AG09309 (cell line): ENCODE measurements at regions not wholly inside any gene's neighbourhood (a gene's known extent, or its start where the extent isn't known, plus 50 kb on each side); places are given as distances from the start of the nearest gene placed in this dataset.

Source experiments
- DNase-seq: peaks from one replicate; pipeline ENCODE4 v3.0.0-alpha.2; 2010; ENCODE audit warnings: low read depth
- H3K4me3 ChIP-seq: 2 replicates; pipeline ENCODE4 v1.5.1; 2011; ENCODE audit warnings: mild to moderate bottlenecking, low read depth, low read length, moderate library complexity; ENCODE audit not compliant: control insufficient read depth
- TF ChIP-seq, protein P1 (sequence below): IDR thresholded peaks from 2 replicates; pipeline ENCODE4 v1.5.1; 2011; ENCODE audit warnings: mild to moderate bottlenecking, low read depth, low read length, inconsistent platforms; ENCODE audit not compliant: insufficient read depth, control insufficient read depth; ENCODE audit errors: missing control alignments

DNA sequence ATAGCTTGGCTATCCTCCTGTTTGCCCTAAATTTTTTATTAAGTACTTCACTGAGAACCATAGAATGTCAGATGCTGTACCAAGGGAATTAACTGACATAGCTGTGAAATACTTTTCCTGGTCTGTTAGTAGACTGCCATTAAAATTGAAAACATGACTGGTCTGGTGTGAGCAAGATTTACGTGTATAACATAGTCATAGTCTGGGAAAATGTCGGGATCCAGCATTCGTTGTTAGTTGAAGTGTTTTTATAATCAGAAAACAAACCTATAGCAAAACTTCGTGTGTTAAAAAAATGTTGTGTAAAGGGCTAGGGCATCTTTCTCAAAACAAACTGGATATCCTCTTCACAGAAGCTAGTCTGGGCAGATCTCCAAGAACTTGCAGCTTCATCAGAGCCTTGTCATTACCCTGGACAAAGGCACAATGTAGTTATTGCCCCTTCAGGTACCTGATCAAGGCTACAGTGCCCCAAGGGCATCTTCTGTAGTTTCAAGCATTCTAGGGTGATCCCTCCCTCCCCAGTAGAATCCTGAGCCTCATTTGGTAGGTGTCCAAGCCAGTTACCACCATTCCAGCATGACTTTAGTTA lies 454.2 kb upstream of the SGCD start:
- no peak for DNase-seq
- no peak overlapping the region for H3K4me3 ChIP-seq

DNA sequence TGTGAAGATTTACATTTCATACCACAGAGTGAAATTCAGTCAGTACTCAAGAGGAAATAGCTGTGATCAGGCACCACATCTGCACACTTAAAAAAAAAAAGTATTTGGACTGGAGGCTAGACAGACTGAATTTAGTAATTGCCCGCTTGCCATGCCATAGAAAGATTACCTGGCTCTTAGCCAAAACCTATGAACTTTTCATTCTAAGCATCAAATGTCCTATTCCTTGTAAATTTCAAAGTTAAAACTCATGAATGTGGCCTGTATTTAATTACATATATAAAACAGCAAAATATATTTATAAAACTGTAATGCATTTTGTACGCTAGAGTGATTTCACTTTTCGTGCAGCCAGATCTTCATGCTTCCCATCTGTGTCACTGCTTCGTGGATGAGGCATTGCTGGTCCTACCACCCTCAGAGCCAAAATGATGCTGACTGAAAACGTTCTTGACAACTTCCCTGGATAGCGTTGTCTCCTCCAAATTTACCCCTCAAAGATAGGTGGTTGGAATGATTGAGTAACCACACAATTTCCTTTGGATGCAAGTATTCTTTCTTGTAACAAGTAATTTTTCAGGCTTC lies 447.9 kb upstream of the SGCD start:
- no peak overlapping the region for H3K4me3 ChIP-seq
- TF ChIP-seq, protein P1, sequence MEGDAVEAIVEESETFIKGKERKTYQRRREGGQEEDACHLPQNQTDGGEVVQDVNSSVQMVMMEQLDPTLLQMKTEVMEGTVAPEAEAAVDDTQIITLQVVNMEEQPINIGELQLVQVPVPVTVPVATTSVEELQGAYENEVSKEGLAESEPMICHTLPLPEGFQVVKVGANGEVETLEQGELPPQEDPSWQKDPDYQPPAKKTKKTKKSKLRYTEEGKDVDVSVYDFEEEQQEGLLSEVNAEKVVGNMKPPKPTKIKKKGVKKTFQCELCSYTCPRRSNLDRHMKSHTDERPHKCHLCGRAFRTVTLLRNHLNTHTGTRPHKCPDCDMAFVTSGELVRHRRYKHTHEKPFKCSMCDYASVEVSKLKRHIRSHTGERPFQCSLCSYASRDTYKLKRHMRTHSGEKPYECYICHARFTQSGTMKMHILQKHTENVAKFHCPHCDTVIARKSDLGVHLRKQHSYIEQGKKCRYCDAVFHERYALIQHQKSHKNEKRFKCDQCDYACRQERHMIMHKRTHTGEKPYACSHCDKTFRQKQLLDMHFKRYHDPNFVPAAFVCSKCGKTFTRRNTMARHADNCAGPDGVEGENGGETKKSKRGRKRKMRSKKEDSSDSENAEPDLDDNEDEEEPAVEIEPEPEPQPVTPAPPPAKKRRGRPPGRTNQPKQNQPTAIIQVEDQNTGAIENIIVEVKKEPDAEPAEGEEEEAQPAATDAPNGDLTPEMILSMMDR = no peak
- peak; percentile 41 for DNase-seq

More for the DNA sequence above, 454.2 kb upstream of the SGCD start:
- TF ChIP-seq, protein P1 = no peak

DNA sequence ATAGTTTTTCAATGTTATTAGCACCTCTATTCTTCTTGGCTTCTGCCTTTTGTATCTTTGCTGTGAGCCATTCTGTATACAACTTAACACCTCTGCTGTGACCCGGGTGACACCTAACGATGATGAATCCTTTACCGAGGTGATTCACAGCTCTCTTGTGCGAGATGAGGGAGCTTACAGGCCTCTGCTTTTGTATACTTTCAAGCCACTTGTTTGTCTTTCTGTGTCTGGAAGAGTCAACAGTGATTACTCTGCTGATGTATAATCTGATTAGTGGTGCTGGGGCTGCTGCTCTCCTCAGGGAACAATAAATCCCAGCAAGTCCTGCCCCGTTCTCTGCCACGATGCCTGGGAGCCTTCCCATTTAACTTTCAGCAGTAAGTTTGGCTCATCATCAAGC lies 442.9 kb upstream of the SGCD start:
- no peak overlapping the region for H3K4me3 ChIP-seq
- TF ChIP-seq, protein P1 = no peak
- DNase-seq = no peak

DNA sequence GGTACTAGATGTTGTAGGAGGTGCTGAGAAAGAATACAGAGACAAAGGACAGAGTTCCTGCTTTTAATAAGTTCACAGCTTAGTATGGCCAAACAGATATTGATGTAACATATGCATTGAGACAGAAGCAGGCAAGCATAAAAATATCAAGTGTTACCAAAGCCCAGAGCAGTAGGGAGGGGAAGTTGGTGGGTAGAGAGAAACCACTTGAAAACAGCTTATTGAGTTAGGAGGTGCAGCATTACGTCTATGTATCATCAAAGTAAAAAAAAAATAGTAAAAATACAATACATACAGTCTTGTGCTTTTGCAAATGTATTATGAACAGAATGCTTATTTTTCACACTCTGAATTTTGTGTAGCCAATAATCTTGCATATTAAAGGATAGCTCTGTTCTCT lies 441.8 kb upstream of the SGCD start:
- H3K4me3 ChIP-seq = no peak overlapping the region
- TF ChIP-seq, protein P1 = no peak
- no peak for DNase-seq

DNA sequence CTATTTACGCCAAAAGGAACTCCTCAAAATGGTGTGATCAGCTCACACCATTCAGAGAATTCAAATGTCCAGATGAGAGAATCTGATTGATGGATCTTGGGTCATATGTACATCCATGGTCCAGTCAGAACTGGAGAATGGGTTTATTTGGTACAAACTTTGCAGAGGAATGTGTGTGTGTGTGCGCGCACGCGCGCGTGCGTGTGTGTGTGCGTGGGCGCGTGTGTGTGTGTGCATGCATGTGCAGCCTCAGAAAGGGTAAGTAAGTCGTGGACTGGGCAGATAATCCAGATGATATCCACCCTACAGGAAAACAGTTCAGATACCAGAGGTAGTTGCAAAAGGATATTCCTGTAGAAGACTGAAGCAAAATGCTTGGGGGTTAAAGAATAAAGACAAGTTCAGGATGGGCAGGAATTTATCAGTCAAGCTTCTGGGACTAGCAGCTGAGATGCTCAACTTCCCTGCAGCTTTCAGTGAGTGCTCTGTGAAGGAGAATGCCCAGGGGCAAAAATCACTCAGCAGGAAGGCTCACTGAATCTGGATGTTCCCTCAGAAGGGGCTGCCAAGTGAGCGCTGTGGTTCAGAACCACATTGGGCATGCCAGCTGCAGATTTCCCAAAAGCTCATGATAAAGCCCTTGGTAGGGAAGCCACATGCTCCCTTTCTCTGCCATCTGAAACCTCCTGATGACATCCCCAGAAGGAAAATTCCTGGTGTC lies 440.5 kb upstream of the SGCD start:
- TF ChIP-seq, protein P1 = no peak
- DNase-seq = no peak
- no peak overlapping the region for H3K4me3 ChIP-seq

DNA sequence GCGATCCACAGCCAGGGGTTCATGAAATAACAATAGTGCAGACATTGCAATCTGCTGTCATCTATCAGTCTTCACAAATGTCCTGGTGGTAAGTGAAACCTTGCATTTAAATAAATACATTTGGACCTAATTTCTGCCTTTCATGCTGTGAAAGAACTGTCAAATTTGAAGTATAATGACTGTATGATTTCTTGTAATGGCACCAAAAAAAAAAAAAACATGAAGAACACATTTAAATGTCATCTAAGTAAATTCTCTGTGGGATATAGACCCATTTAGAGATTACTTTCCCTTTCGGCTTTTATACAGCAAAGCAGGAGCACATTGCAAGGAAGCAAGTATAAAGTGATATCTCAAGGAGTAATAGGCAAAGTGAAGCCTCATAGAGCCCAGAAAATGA lies 431.5 kb upstream of the SGCD start:
- no peak for DNase-seq
- H3K4me3 ChIP-seq = no peak overlapping the region
- TF ChIP-seq, protein P1 = no peak

DNA sequence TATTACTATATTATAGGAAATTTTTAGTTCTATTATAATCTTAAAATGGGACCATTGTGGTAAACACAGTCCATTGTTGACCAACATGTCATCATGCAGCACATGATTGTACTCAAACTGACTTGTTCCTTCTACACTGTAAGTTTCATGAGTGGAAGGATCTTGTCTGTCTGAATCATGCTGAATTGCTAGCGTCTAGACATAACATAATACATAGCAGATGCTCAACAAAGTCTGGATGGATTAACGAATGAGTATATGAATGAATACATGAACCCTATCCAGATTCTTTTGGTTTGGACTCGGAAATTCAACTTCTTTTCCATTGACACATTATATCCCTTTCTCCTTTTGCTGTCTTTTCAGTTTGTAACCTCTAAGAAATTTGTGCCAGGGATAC lies 429.2 kb upstream of the SGCD start:
- TF ChIP-seq, protein P1 = no peak
- peak; percentile 67 for DNase-seq
- no peak overlapping the region for H3K4me3 ChIP-seq
